Psoas muscle (tissue), 7 donors: ENCODE measurements at regions not wholly inside any gene's neighbourhood (a gene's known extent, or its start where the extent isn't known, plus 50 kb on each side); places are given as distances from the start of the nearest gene placed in this dataset.

Experiments
- ATAC-seq, 4 donors: fragments of 200-7000 bp; cut with Tn5 transposase; one replicate each; pipeline ENCODE4 v1.9.1; 2020; ENCODE audit warnings: moderate library complexity in 3 of 4, mild to moderate bottlenecking in 2 of 4
- DNase-seq, 2 donors: peaks; one replicate each; pipeline ENCODE4 v3.0.0-alpha.2; 2020
- H3K27ac ChIP-seq: fragments of 200-600 bp; one replicate; pipeline ENCODE4 v1.8.0; 2022
- H3K27me3 ChIP-seq, 3 donors: fragments of 200-600 bp in 1 of 3; one replicate each; pipeline versions ENCODE4 v1.6.1 to v1.8.0; 2013 to 2022; ENCODE audit warnings: low read length in 2 of 3, mild to moderate bottlenecking in 2 of 3, moderate library complexity in 1 of 3; ENCODE audit not compliant: insufficient read depth in 3 of 3
- H3K36me3 ChIP-seq, 2 donors: fragments of 200-600 bp in 1 of 2; one replicate each; pipeline versions ENCODE4 v1.6.1 to v1.8.0; 2013 to 2022; ENCODE audit warnings: low read depth in 1 of 2, mild to moderate bottlenecking in 1 of 2, moderate library complexity in 1 of 2; ENCODE audit not compliant: insufficient read depth in 1 of 2
- H3K4me1 ChIP-seq: fragments of 200-600 bp; one replicate; pipeline ENCODE4 v1.8.0; 2022
- H3K4me3 ChIP-seq: fragments of 200-600 bp; one replicate; pipeline ENCODE4 v1.8.0; 2022; ENCODE audit warnings: mild to moderate bottlenecking
- H3K9me3 ChIP-seq: fragments of 200-600 bp; one replicate; pipeline ENCODE4 v1.8.0; 2022
- CTCF ChIP-seq: fragments of 200-600 bp; IDR thresholded peaks from one replicate; pipeline ENCODE4 v1.8.0; 2022; ENCODE audit warnings: antibody characterized with exemption
- WGBS, 3 donors: extraction: QIAGEN DNeasy Blood & Tissue Kit; methylation state at CpG; one replicate each; pipeline versions ENCODE4 v1.1.6 to v1.1.7; 2013; 5-methylcytosine and 5-hydroxymethylcytosine counted together
- intact Hi-C, 2 donors: fragments of 100-400 bp; cut with DNase I; formaldehyde crosslinking; loops; one replicate each; pipeline versions ENCODE4 v1.11.0 to v1.14.2; 2022
- donor health status: healthy with polysubstance abuse.
- donor health status: DM: no; HTN: no; CAD: no; lungs with moderate emphysema.
- donor health status: Bipolar disorder and iron deficiency.
- donor health status: healthy.
- donor health status: DM: yes; HTN: yes; CAD: no.
- donor health status: DM: no; HTN: no; CAD: no.
- donor health status: DM: yes; HTN: yes; CAD: no.

GRCh38 chr9:11141357-11141756 is 528.6 kb upstream of the PTPRD start:
- Histone ChIP-seq H3K27ac (no peak overlapping the region), H3K4me1 (no peaks in the 10 kb centered on the region), H3K4me3 (no peak overlapping the region), H3K36me3 (no peaks in the 10 kb centered on the region), H3K27me3 (no peaks in the 10 kb centered on the region), H3K9me3 (no peaks in the 10 kb centered on the region)
- DNase-seq (no peak), ATAC-seq (no peak)
- TF ChIP-seq CTCF: no peak
- 72 to 80% (median 77%) methylated on average over 3 of the region's 3 CpGs for WGBS, 3 donors
- intact Hi-C loops: no loop called here

- Histone ChIP-seq H3K27me3 (no peaks in the 10 kb centered on the region), H3K4me1 (no peaks in the 10 kb centered on the region), H3K36me3 (no peaks in the 10 kb centered on the region), H3K9me3 (no peaks in the 10 kb centered on the region), H3K4me3 (no peak overlapping the region), H3K27ac (no peak overlapping the region)
- DNase-seq: no peak
- 63 to 73% (median 70%) methylated on average over 3 of the region's 3 CpGs for WGBS, 3 donors
- ATAC-seq: no peak
- intact Hi-C loops: no loop called here
- no peak for TF ChIP-seq CTCF
These were observed 530.4 kb upstream of the PTPRD start for GRCh38 chr9:11142965-11143738.

- H3K27me3 ChIP-seq: no peaks in the 10 kb centered on the region
- ATAC-seq (no peak), DNase-seq (no peak)
- no peak for TF ChIP-seq CTCF
- H3K36me3 ChIP-seq: no peaks in the 10 kb centered on the region
- intact Hi-C loops: no loop called here
- no peak overlapping the region for H3K27ac ChIP-seq
- H3K4me1 ChIP-seq: no peaks in the 10 kb centered on the region
- no peak overlapping the region for H3K4me3 ChIP-seq
- 61 to 90% (median 84%) methylated on average over 2 of the region's 2 CpGs for WGBS, 3 donors
- no peaks in the 10 kb centered on the region for H3K9me3 ChIP-seq
These were observed 531.9 kb upstream of the PTPRD start for GRCh38 chr9:11144746-11145145.

- intact Hi-C loops: no loop called here
- 77 to 84% (median 83%) methylated on average over 5 of the region's 5 CpGs for WGBS, 3 donors
- Histone ChIP-seq H3K9me3 (no peaks in the 10 kb centered on the region), H3K27ac (no peak overlapping the region), H3K36me3 (no peaks in the 10 kb centered on the region), H3K4me3 (no peak overlapping the region), H3K27me3 (no peaks in the 10 kb centered on the region), H3K4me1 (no peaks in the 10 kb centered on the region)
- DNase-seq (no peak), ATAC-seq (no peak)
- TF ChIP-seq CTCF: no peak
These were observed 535.4 kb upstream of the PTPRD start for GRCh38 chr9:11148189-11148588.

GRCh38 chr9:11149065-11149464 is 536.3 kb upstream of the PTPRD start:
- intact Hi-C loops: no loop called here
- H3K27me3 ChIP-seq: no peaks in the 10 kb centered on the region
- whole genome bisulfite sequencing, 3 donors: 53 to 58% (median 56%) methylated on average over 7 of the region's 7 CpGs
- no peaks in the 10 kb centered on the region for H3K9me3 ChIP-seq
- ATAC-seq (no peak), DNase-seq (no peak)
- no peaks in the 10 kb centered on the region for H3K4me1 ChIP-seq
- no peaks in the 10 kb centered on the region for H3K36me3 ChIP-seq
- no peak for TF ChIP-seq CTCF
- H3K27ac ChIP-seq: no peak overlapping the region
- H3K4me3 ChIP-seq: no peak overlapping the region
